HCT116 (cell line): ENCODE measurements at regions not wholly inside any gene's neighbourhood (a gene's known extent, or its start where the extent isn't known, plus 50 kb on each side); places are given as distances from the start of the nearest gene placed in this dataset.

Experiments used
- CEBPB ChIP-seq: IDR thresholded peaks from 2 replicates; pipeline ENCODE4 v1.6.1; 2012; ENCODE audit warnings: low read depth
- CTCF ChIP-seq, 3 experiments: fragments of 200-600 bp in 1 of 3; sonication (generic) in 1 of 3; IDR thresholded peaks in 2 of 3; conservative IDR thresholded peaks in 1 of 3; 2 replicates each; pipeline ENCODE4 v1.5.1; 2012 to 2017; ENCODE audit warnings: low read depth in 2 of 3, low read length in 2 of 3, antibody characterized with exemption in 1 of 3, borderline replicate concordance in 1 of 3, control low read depth in 1 of 3, mild to moderate bottlenecking in 1 of 3, mixed read lengths in 1 of 3, mixed run types in 1 of 3, moderate library complexity in 1 of 3; ENCODE audit not compliant: insufficient read depth in 1 of 3
- EGR1 ChIP-seq: IDR thresholded peaks from 2 replicates; pipeline ENCODE4 v1.6.1; 2012; ENCODE audit warnings: low read depth
- FOSL1 ChIP-seq: IDR thresholded peaks from 2 replicates; pipeline ENCODE4 v1.6.1; 2012; ENCODE audit warnings: low read depth
- POLR2A ChIP-seq: IDR thresholded peaks from 2 replicates; pipeline ENCODE4 v1.7.0; 2011; ENCODE audit warnings: borderline replicate concordance; ENCODE audit not compliant: insufficient read depth, insufficient read length; ENCODE audit errors: extremely low read depth
- POLR2AphosphoS5 ChIP-seq: IDR thresholded peaks from 2 replicates; pipeline ENCODE4 v1.6.1; 2011; ENCODE audit warnings: mild to moderate bottlenecking, low read depth, low read length, moderate library complexity
- YY1 ChIP-seq: IDR thresholded peaks from 2 replicates; pipeline ENCODE4 v1.6.1; 2011; ENCODE audit warnings: low read length, low read depth, moderate library complexity, mild to moderate bottlenecking; ENCODE audit not compliant: insufficient replicate concordance; ENCODE audit errors: extremely low read depth

GRCh38 chr21:27104846-27105431 is 138.1 kb upstream of the ADAMTS5 start:
- TF ChIP-seq CTCF (IDR thresholded peaks at IDR 0.05 in 2 of 3, conservative IDR thresholded peaks at IDR 0.05 in 1 of 3; ENCODE audit: borderline replicate concordance in 1 of 3, insufficient read depth in 1 of 3, low read depth in 2 of 3, low read length in 2 of 3), result no peak
- TF ChIP-seq POLR2AphosphoS5, result no peak
- TF ChIP-seq CEBPB, result no peak
- no peak for TF ChIP-seq YY1
- no peak for TF ChIP-seq POLR2A
- no peak for TF ChIP-seq EGR1
- TF ChIP-seq FOSL1, result no peak
